ENCODE measurements at regions not wholly inside any gene's neighbourhood (a gene's known extent, or its start where the extent isn't known, plus 50 kb on each side); places are given as distances from the start of the nearest gene placed in this dataset.

GRCh38 chr4:35639929-35640328 lies 604.4 kb downstream of the ARAP2 start:
- TF ChIP-seq CTCF (IDR thresholded peaks at IDR 0.05) (no peak), ZFX (IDR thresholded peaks at IDR 0.05; ENCODE audit: borderline replicate concordance) (no peak)

Data from 22Rv1 (cell line).